ENCODE measurements at regions not wholly inside any gene's neighbourhood (a gene's known extent, or its start where the extent isn't known, plus 50 kb on each side); places are given as distances from the start of the nearest gene placed in this dataset.

DNA sequence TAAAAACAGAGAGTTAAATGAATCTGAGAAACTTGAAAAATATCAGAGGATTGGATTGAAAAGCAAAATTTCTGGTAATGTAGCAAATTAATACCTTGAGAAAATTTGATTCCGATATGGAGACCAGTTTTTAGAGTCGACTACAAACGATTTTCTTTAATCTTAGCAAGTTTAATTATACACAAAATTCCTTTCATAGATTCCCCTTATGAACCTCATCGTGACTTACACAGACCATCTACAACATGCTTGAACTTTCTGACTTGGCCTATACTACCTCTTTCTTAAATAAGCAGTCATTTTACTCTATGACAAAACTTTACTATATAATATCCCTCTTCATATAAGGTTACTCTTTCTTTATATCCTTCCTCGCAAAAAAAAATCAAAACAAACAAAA, 769.6 kb upstream of the CRIM1 start:
- POLR2A ChIA-PET (ENCODE audit: partially characterized antibody), result no interaction called here
- H2BK12ac ChIP-seq (ENCODE audit: low read depth, low read length), result no peak overlapping the region
- H3K27ac ChIP-seq (ENCODE audit: low read depth, low read length), result no peak overlapping the region
- DNase-seq (ENCODE audit: low read depth in 1 of 2, low spot score in 2 of 2) (no peak), FAIRE-seq (no peak)
- no peaks in the 10 kb centered on the region for H4K20me1 ChIP-seq (replicated peaks in 1 of 2; ENCODE audit: control insufficient read depth in 1 of 2, insufficient read depth in 2 of 2, low read length in 2 of 2)
- H3K79me1 ChIP-seq (ENCODE audit: low read depth, low read length), result no peaks in the 10 kb centered on the region
- no peak overlapping the region for H4K8ac ChIP-seq (ENCODE audit: extremely low read depth, insufficient read depth, low read length)
- no peaks in the 10 kb centered on the region for H3K4me1 ChIP-seq (replicated peaks in 1 of 4; ENCODE audit: control insufficient read depth in 3 of 4, insufficient read depth in 4 of 4, low read length in 3 of 4)
- H3K14ac ChIP-seq (ENCODE audit: insufficient read length), result no peak overlapping the region
- H3K56ac ChIP-seq (replicated peaks; ENCODE audit: insufficient read length, low read depth, low read length), result no peak overlapping the region
- no peak overlapping the region for H3K4ac ChIP-seq (replicated peaks; ENCODE audit: insufficient read length, low read depth, low read length)
- TF ChIP-seq RAD21 (IDR thresholded peaks at IDR 0.05 in 1 of 2, conservative IDR thresholded peaks at IDR 0.05 in 1 of 2; ENCODE audit: low read depth in 2 of 2, low read length in 2 of 2), result no peak
- no peak for TF ChIP-seq TEAD4 (IDR thresholded peaks at IDR 0.05; ENCODE audit: low read depth, low read length)
- TF ChIP-seq, protein P1, sequence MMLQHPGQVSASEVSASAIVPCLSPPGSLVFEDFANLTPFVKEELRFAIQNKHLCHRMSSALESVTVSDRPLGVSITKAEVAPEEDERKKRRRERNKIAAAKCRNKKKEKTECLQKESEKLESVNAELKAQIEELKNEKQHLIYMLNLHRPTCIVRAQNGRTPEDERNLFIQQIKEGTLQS (IDR thresholded peaks at IDR 0.05; ENCODE audit: insufficient read depth, low read depth, low read length), result no peak
- TF ChIP-seq SUZ12 (IDR thresholded peaks at IDR 0.05; ENCODE audit: low read length), result no peak
- TF ChIP-seq CHD2 (IDR thresholded peaks at IDR 0.05; ENCODE audit: low read length), result no peak
- no peak for TF ChIP-seq JUN (IDR thresholded peaks at IDR 0.05; ENCODE audit: low read depth, low read length)
- TF ChIP-seq RBBP5 (IDR thresholded peaks at IDR 0.05; ENCODE audit: borderline replicate concordance, low read depth, low read length), result no peak
- no peak for TF ChIP-seq POLR2A (IDR thresholded peaks at IDR 0.05; ENCODE audit: control extremely low read depth in 1 of 2, low read depth in 2 of 2, low read length in 2 of 2)
- TF ChIP-seq RFX5 (IDR thresholded peaks at IDR 0.05; ENCODE audit: borderline replicate concordance, low read depth, low read length), result no peak
- no peak for TF ChIP-seq SAP30 (IDR thresholded peaks at IDR 0.05; ENCODE audit: insufficient read depth, insufficient replicate concordance, low read length)
- TF ChIP-seq, protein P2, sequence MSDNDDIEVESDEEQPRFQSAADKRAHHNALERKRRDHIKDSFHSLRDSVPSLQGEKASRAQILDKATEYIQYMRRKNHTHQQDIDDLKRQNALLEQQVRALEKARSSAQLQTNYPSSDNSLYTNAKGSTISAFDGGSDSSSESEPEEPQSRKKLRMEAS (IDR thresholded peaks at IDR 0.05), result no peak
- no peak for TF ChIP-seq GABPA (IDR thresholded peaks at IDR 0.05; ENCODE audit: borderline replicate concordance, insufficient read depth, low read length)
- no peak for TF ChIP-seq KDM5A (IDR thresholded peaks at IDR 0.05; ENCODE audit: low read length)
- no peak for TF ChIP-seq FOSL1 (IDR thresholded peaks at IDR 0.05; ENCODE audit: insufficient read depth, low read depth, low read length)
- no peaks in the 10 kb centered on the region for H3K79me2 ChIP-seq (ENCODE audit: control insufficient read depth in 1 of 2, insufficient read depth in 2 of 2, low read length in 2 of 2)
- no peak overlapping the region for H2BK20ac ChIP-seq (ENCODE audit: low read length)
- peaks cover 37 to 41% of the 10 kb centered on the region in 2 experiments for H3K9me3 ChIP-seq (ENCODE audit: insufficient read depth in 2 of 2, low read depth in 1 of 2, low read length in 1 of 2)
- H2BK15ac ChIP-seq (ENCODE audit: low read length), result no peak overlapping the region
- H2AFZ ChIP-seq (ENCODE audit: low read length), result no peak overlapping the region
- H3K9ac ChIP-seq (replicated peaks in 1 of 4; ENCODE audit: extremely low read depth in 1 of 4, low read depth in 3 of 4, low read length in 3 of 4), result no peak overlapping the region
- H3K27me3 ChIP-seq (replicated peaks in 1 of 4; ENCODE audit: control insufficient read depth in 3 of 4, extremely low read depth in 1 of 4, insufficient read depth in 3 of 4, low read length in 3 of 4), result no peaks in the 10 kb centered on the region
- H3K4me2 ChIP-seq (ENCODE audit: insufficient read depth in 1 of 2, low read depth in 2 of 2, low read length in 2 of 2), result no peak overlapping the region
- CTCF ChIA-PET (ENCODE audit: partially characterized antibody), result no interaction called here
- no peak overlapping the region for H3K18ac ChIP-seq (ENCODE audit: extremely low read depth, low read length)
- H3K23ac ChIP-seq (ENCODE audit: insufficient read length), result no peak overlapping the region
- no peak overlapping the region for H2BK5ac ChIP-seq (ENCODE audit: low read depth, low read length)
- no peak overlapping the region for H4K91ac ChIP-seq (replicated peaks; ENCODE audit: insufficient read length, low read length)
- 89 to 100% methylated on average over 1 to 5 of the region's 5 CpGs for WGBS, 2 experiments (ENCODE audit: extremely low coverage in 1 of 2, insufficient coverage in 1 of 2, insufficient read length in 1 of 2, insufficient replicate concordance in 2 of 2, low coverage in 1 of 2, low lambda C conversion rate in 2 of 2, missing lambda C conversion rate in 1 of 2)
- no peak overlapping the region for H2BK120ac ChIP-seq (replicated peaks; ENCODE audit: low read depth, low read length)
- no peaks in the 10 kb centered on the region for H3K23me2 ChIP-seq (ENCODE audit: low read depth, low read length)
- H3K4me3 ChIP-seq (ENCODE audit: extremely low read depth in 1 of 4, insufficient read depth in 2 of 4, low read depth in 3 of 4, low read length in 4 of 4), result no peak overlapping the region
- peaks cover 2 to 5% (median 3%) of the 10 kb centered on the region in 4 experiments; a peak in 3 of 8 replicates for H3K36me3 ChIP-seq (ENCODE audit: control insufficient read depth in 2 of 4, insufficient read depth in 4 of 4, low read length in 3 of 4)
- H2AK5ac ChIP-seq (ENCODE audit: low read depth, low read length), result no peak overlapping the region
- H4K5ac ChIP-seq (ENCODE audit: insufficient read length, low read depth, low read length), result no peak overlapping the region

Measured in H1 (cell line).